SKM-1 (cell line): ENCODE measurements at regions not wholly inside any gene's neighbourhood (a gene's known extent, or its start where the extent isn't known, plus 50 kb on each side); places are given as distances from the start of the nearest gene placed in this dataset.

ENCODE experiments used
- DNase-seq: peaks from one replicate; lab custom pipeline; 2025; ENCODE audit not compliant: unreplicated experiment; lab: John Stamatoyannopoulos, UW

- DNase-seq = no peak
These were observed 56.3 kb upstream of the LCORL start for GRCh38 chr4:18077808-18078207.

- DNase-seq = peak; percentile 5
These were observed 54.4 kb upstream of the LCORL start for GRCh38 chr4:18075823-18076433.

DNA sequence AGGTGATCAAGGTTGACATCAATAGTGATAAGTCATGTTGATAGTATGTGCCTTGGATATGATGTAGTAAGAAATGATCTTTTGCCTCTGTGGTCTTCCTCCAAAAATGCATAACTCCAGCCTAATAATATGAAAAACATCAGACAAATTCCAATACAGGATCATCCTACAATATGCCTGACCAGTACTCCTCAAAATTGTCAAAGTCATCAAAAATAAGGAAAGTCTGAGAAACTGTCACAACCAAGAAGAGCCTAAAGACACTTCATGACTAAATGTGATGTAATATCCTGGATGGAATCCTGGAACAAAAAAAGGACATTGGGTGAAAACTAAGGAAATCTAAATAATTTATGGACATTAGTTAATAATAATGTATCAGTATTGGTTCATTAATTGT, 50.3 kb upstream of the LCORL start:
- DNase-seq = no peak
